Activated CD4-positive, alpha-beta memory T cell treated with anti-CD3 and anti-CD28 coated beads, Interleukin-2, amount 10 ng/mL, durations not matched to agents 7 days and 5 days (primary cell): ENCODE measurements at regions not wholly inside any gene's neighbourhood (a gene's known extent, or its start where the extent isn't known, plus 50 kb on each side); places are given as distances from the start of the nearest gene placed in this dataset.
A peak's percentile ranks its signal among the peaks of the same experiment; 100 is the strongest.

ENCODE experiments used
- CTCF ChIA-PET: fragments of 350-600 bp; sonication (Branson Sonifier 250); formaldehyde crosslinking; loops from one replicate; lab custom pipeline; 2021; ENCODE audit warnings: antibody characterized with exemption, inconsistent platforms; lab: Charles Lee
- POLR2A ChIA-PET: fragments of 350-600 bp; sonication (Branson Sonifier 250); formaldehyde crosslinking; loops from one replicate; lab custom pipeline; 2021; ENCODE audit warnings: antibody characterized with exemption; lab: Charles Lee
- DNase-seq: peaks from one replicate; pipeline ENCODE4 v3.0.0-alpha.2; 2020
- H3K27ac Mint-ChIP-seq: one replicate; pipeline ENCODE4 v1.8.0; 2021; ENCODE audit warnings: mild to moderate bottlenecking, mixed read lengths
- H3K27me3 Mint-ChIP-seq: one replicate; pipeline ENCODE4 v1.8.0; 2021; ENCODE audit warnings: mixed read lengths
- H3K36me3 Mint-ChIP-seq: one replicate; pipeline ENCODE4 v1.8.0; 2021; ENCODE audit warnings: low read depth, mixed read lengths
- H3K4me1 Mint-ChIP-seq: one replicate; pipeline ENCODE4 v1.8.0; 2021; ENCODE audit warnings: mixed read lengths
- H3K4me3 Mint-ChIP-seq: one replicate; pipeline ENCODE4 v1.8.0; 2021; ENCODE audit warnings: mild to moderate bottlenecking, mixed read lengths
- H3K9me3 Mint-ChIP-seq: one replicate; pipeline ENCODE4 v1.8.0; 2021; ENCODE audit warnings: mixed read lengths

- Mint-ChIP-seq H3K27me3 (no peaks in the 10 kb centered on the region), H3K9me3 (peaks cover 4% of the 10 kb centered on the region)
- DNase-seq, result no peak
These were observed 112.5 kb upstream of the SOX9 start for GRCh38 chr17:72008236-72008876.

GRCh38 chr17:72011561-72011960 lies 109.3 kb upstream of the SOX9 start:
- Mint-ChIP-seq H3K27ac (no peak overlapping the region), H3K9me3 (peaks cover 8% of the 10 kb centered on the region), H3K36me3 (no peaks in the 10 kb centered on the region), H3K4me1 (no peaks in the 10 kb centered on the region), H3K4me3 (no peak overlapping the region), H3K27me3 (no peaks in the 10 kb centered on the region)
- POLR2A ChIA-PET, result no interaction called here
- no peak for DNase-seq
- CTCF ChIA-PET, result no interaction called here

More at GRCh38 chr17:72008236-72008876, 112.5 kb upstream of the SOX9 start:
- ChIA-PET POLR2A (no interaction called here), CTCF (no interaction called here)
- Mint-ChIP-seq H3K4me1 (no peaks in the 10 kb centered on the region), H3K4me3 (no peak overlapping the region), H3K27ac (no peak overlapping the region), H3K36me3 (no peaks in the 10 kb centered on the region)

GRCh38 chr17:72021417-72022041 lies 99.3 kb upstream of the SOX9 start:
- ChIA-PET CTCF (no interaction called here), POLR2A (no interaction called here)
- H3K9me3 Mint-ChIP-seq, result no peaks in the 10 kb centered on the region
- H3K4me1 Mint-ChIP-seq, result no peaks in the 10 kb centered on the region
- H3K4me3 Mint-ChIP-seq, result no peak overlapping the region
- H3K27ac Mint-ChIP-seq, result no peak overlapping the region
- no peaks in the 10 kb centered on the region for H3K27me3 Mint-ChIP-seq
- no peak for DNase-seq
- no peaks in the 10 kb centered on the region for H3K36me3 Mint-ChIP-seq

GRCh38 chr17:72022328-72023275 lies 98.2 kb upstream of the SOX9 start:
- H3K27me3 Mint-ChIP-seq, result no peaks in the 10 kb centered on the region
- no peaks in the 10 kb centered on the region for H3K4me1 Mint-ChIP-seq
- H3K4me3 Mint-ChIP-seq, result no peak overlapping the region
- no peak for DNase-seq
- H3K27ac Mint-ChIP-seq, result no peak overlapping the region
- POLR2A ChIA-PET, result no interaction called here
- H3K9me3 Mint-ChIP-seq, result no peaks in the 10 kb centered on the region
- CTCF ChIA-PET, result no interaction called here
- H3K36me3 Mint-ChIP-seq, result no peaks in the 10 kb centered on the region

GRCh38 chr17:72024457-72024856 lies 96.4 kb upstream of the SOX9 start:
- CTCF ChIA-PET, result no interaction called here
- no peak for DNase-seq
- H3K9me3 Mint-ChIP-seq, result no peaks in the 10 kb centered on the region
- H3K36me3 Mint-ChIP-seq, result no peaks in the 10 kb centered on the region
- H3K27ac Mint-ChIP-seq, result no peak overlapping the region
- no peak overlapping the region for H3K4me3 Mint-ChIP-seq
- POLR2A ChIA-PET, result no interaction called here
- no peaks in the 10 kb centered on the region for H3K27me3 Mint-ChIP-seq
- peaks cover under 1% of the 10 kb centered on the region for H3K4me1 Mint-ChIP-seq

DNA sequence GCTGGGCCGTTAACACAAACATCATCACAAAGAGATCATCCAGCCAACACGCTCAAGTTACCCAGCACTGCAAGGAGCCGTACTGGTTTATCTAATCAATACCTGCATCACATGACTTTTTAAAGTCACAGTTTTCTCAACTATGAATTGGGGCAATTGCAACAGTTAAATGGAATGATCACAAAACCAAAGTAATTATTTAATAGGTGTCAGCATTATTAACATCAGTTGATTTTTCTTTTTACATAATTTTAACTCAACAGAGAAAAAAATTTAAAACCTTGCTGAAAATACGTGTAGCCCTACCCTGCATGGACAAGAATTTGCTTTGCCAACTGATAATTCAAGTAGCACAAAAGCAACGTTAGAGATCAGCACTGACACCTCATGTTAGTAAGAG lies 95.7 kb upstream of the SOX9 start:
- DNase-seq, result no peak
- POLR2A ChIA-PET, result no interaction called here
- no peaks in the 10 kb centered on the region for H3K27me3 Mint-ChIP-seq
- peaks cover 3% of the 10 kb centered on the region for H3K4me1 Mint-ChIP-seq
- no peak overlapping the region for H3K27ac Mint-ChIP-seq
- H3K36me3 Mint-ChIP-seq, result no peaks in the 10 kb centered on the region
- CTCF ChIA-PET, result no interaction called here
- H3K4me3 Mint-ChIP-seq, result no peak overlapping the region
- H3K9me3 Mint-ChIP-seq, result no peaks in the 10 kb centered on the region

DNA sequence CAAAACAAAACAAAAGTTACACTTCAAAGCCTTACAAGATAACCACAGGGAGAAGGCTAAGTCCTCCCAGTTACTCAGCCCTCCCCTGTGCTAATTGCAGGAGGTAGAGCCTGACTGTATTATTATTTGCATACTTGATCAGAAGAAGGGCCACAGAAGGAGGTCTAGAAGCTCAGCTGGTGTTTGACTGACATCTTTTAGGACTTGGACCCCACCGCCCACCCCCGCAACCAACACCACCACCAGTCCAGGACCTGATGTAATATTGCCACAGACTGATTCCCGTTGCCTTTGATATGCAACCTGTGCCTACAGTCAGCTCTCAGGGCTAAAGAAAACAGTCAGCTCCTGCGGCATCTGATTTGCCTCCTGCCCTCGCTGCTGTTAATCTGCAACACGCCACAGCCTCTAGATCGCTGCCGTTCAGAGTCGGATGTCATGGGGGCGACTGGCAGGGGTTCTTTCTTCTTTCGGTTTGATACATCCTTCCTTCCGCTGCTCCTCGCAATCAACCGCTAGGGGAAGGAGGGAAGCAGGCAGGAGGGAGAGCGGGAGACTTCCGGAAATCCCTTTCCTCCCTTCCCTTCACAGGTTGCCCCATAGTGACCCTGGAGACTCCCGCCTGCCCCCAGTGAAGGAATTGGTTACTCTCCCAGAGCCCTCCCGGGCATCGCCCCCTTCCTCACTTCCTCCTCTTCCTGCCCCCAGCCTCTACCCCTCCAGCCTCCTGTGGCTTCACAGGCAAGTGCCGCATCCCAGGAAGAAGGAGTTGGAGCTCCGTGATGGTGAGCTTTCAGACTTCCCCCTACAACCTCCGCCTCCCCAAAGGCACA lies 90.5 kb upstream of the SOX9 start:
- no peaks in the 10 kb centered on the region for H3K36me3 Mint-ChIP-seq
- peak overlapping the region; percentile 35 for H3K27ac Mint-ChIP-seq
- H3K4me3 Mint-ChIP-seq, result peak overlapping the region; percentile 24
- H3K9me3 Mint-ChIP-seq, result no peaks in the 10 kb centered on the region
- POLR2A ChIA-PET, result no interaction called here
- CTCF ChIA-PET, result no interaction called here
- peaks cover 3% of the 10 kb centered on the region for H3K4me1 Mint-ChIP-seq
- peak; percentile 26 for DNase-seq
- no peaks in the 10 kb centered on the region for H3K27me3 Mint-ChIP-seq

- Mint-ChIP-seq H3K27ac (no peak overlapping the region), H3K4me3 (no peak overlapping the region), H3K9me3 (peaks cover 2% of the 10 kb centered on the region), H3K27me3 (no peaks in the 10 kb centered on the region), H3K36me3 (no peaks in the 10 kb centered on the region), H3K4me1 (peaks cover 3% of the 10 kb centered on the region)
- POLR2A ChIA-PET, result no interaction called here
- no peak for DNase-seq
- CTCF ChIA-PET, result no interaction called here
These were observed 89.5 kb upstream of the SOX9 start for GRCh38 chr17:72031219-72031884.

- Mint-ChIP-seq H3K4me1 (peaks cover 3% of the 10 kb centered on the region), H3K9me3 (peaks cover 3% of the 10 kb centered on the region), H3K36me3 (no peaks in the 10 kb centered on the region), H3K27me3 (no peaks in the 10 kb centered on the region), H3K27ac (no peak overlapping the region), H3K4me3 (no peak overlapping the region)
- ChIA-PET CTCF (no interaction called here), POLR2A (no interaction called here)
- DNase-seq, result no peak
These were observed 87.5 kb upstream of the SOX9 start for GRCh38 chr17:72033334-72033733.

DNA sequence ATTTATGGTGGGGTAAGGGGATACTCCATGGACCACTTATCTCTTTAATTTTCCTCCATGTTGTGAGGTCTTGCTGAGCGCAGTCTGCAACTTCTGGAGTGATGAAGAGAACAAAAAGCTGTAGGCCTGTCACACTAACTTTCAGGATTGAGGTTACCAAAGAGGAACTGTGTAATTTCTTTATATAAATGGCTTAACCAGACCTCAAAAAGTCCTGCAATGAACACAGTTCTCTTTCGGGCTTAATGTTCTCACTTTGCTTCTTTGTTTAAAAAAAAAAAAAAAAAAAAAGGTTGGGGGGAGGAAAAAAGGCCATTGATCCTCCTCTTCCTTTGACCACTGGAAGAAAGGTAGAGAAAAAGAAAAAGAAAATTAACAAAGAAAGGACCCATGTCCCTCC lies 86.8 kb upstream of the SOX9 start:
- no peak for DNase-seq
- Mint-ChIP-seq H3K4me3 (no peak overlapping the region), H3K27me3 (no peaks in the 10 kb centered on the region), H3K36me3 (no peaks in the 10 kb centered on the region), H3K9me3 (peaks cover 3% of the 10 kb centered on the region), H3K4me1 (peaks cover 3% of the 10 kb centered on the region), H3K27ac (no peak overlapping the region)
- ChIA-PET CTCF (no interaction called here), POLR2A (no interaction called here)

DNA sequence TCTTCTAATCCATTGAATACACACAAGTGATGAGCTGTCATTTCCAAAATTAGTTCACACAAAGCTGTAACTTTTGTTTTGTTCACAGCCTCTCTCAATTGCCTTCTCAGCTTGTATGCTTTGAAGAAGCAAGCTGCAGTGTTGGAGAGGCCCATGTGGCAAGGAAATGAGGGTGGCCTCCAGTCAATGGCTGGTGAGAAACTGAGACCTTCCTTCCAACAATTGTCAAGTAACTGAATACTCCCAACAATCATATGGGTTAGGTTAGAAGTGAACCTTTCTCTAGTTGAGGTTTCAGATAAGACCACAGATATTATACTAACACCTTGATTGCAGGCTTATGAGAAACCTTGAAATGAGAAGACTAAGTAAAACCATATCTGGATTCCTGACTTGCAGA lies 82.4 kb upstream of the SOX9 start:
- no peak overlapping the region for H3K27ac Mint-ChIP-seq
- CTCF ChIA-PET, result no interaction called here
- no peaks in the 10 kb centered on the region for H3K36me3 Mint-ChIP-seq
- H3K9me3 Mint-ChIP-seq, result peaks cover 3% of the 10 kb centered on the region
- no peaks in the 10 kb centered on the region for H3K4me1 Mint-ChIP-seq
- POLR2A ChIA-PET, result no interaction called here
- DNase-seq, result no peak
- no peaks in the 10 kb centered on the region for H3K27me3 Mint-ChIP-seq
- H3K4me3 Mint-ChIP-seq, result no peak overlapping the region

- Mint-ChIP-seq H3K9me3 (peaks cover 5% of the 10 kb centered on the region), H3K36me3 (no peaks in the 10 kb centered on the region), H3K4me3 (no peak overlapping the region), H3K27ac (no peak overlapping the region), H3K27me3 (no peaks in the 10 kb centered on the region), H3K4me1 (no peaks in the 10 kb centered on the region)
- DNase-seq, result no peak
- ChIA-PET POLR2A (no interaction called here), CTCF (no interaction called here)
These were observed 81.3 kb upstream of the SOX9 start for GRCh38 chr17:72039490-72039889.
